Testis (tissue), 2 donors: ENCODE measurements at regions not wholly inside any gene's neighbourhood (a gene's known extent, or its start where the extent isn't known, plus 50 kb on each side); places are given as distances from the start of the nearest gene placed in this dataset.

Experiments used
- DNase-seq: peaks from one replicate; pipeline ENCODE4 v3.0.0-alpha.2; 2019
- H3K27ac ChIP-seq, 2 donors: fragments of 200-600 bp; sonication (generic); one replicate each; pipeline ENCODE4 v1.5.1; 2019
- H3K27me3 ChIP-seq: fragments of 200-600 bp; sonication (generic); one replicate; pipeline ENCODE4 v1.5.1; 2019
- H3K36me3 ChIP-seq: fragments of 200-600 bp; sonication (generic); one replicate; pipeline ENCODE4 v1.5.1; 2017; ENCODE audit warnings: low read depth; ENCODE audit errors: missing control alignments
- H3K4me1 ChIP-seq: fragments of 200-600 bp; sonication (generic); one replicate; pipeline ENCODE4 v1.5.1; 2019
- H3K4me3 ChIP-seq, 2 donors: fragments of 200-600 bp; sonication (generic); one replicate each; pipeline ENCODE4 v1.5.1; 2017 to 2019
- H3K9me3 ChIP-seq: fragments of 200-600 bp; sonication (generic); one replicate; pipeline ENCODE4 v1.5.1; 2017
- CTCF ChIP-seq, 3 experiments: fragments of 450-650 bp in 2 of 3; fragments of 200-600 bp in 1 of 3; sonication (generic) in 1 of 3; IDR thresholded peaks; one replicate each; pipeline ENCODE4 v1.5.1; 2016 to 2019; ENCODE audit warnings: antibody characterized with exemption in 3 of 3, mild to moderate bottlenecking in 2 of 3, moderate library complexity in 1 of 3
- POLR2A ChIP-seq: fragments of 450-650 bp; IDR thresholded peaks from one replicate; pipeline ENCODE4 v1.6.1; 2017; ENCODE audit warnings: antibody characterized with exemption, mild to moderate bottlenecking, moderate library complexity
- WGBS, 2 donors: methylation state at CpG; one replicate each; pipeline ENCODE4 v1.1.5; 2018; 5-methylcytosine and 5-hydroxymethylcytosine counted together
- intact Hi-C: fragments of 100-400 bp; cut with DNase I; formaldehyde crosslinking; loops from one replicate; pipeline ENCODE4 v1.15.1; 2023; ENCODE audit warnings: low total_unique reads

- intact Hi-C loops: no loop called here
Observed at GRCh38 chr10:128362514-128362913, 236.3 kb upstream of the MKI67 start.

GRCh38 chr10:128364631-128365030, 238.4 kb upstream of the MKI67 start:
- H3K27me3 ChIP-seq: no peaks in the 10 kb centered on the region
- no peaks in the 10 kb centered on the region for H3K36me3 ChIP-seq
- intact Hi-C loops: no loop called here
- no peak for TF ChIP-seq CTCF (IDR thresholded peaks at IDR 0.05)
- no peak for TF ChIP-seq POLR2A
- DNase-seq: no peak
- H3K4me3 ChIP-seq: no peak overlapping the region
- no peak overlapping the region for H3K27ac ChIP-seq
- no peaks in the 10 kb centered on the region for H3K4me1 ChIP-seq
- no peaks in the 10 kb centered on the region for H3K9me3 ChIP-seq
- WGBS, 2 donors: 42 to 45% methylated on average over 3 of the region's 3 CpGs

More at GRCh38 chr10:128362514-128362913, 236.3 kb upstream of the MKI67 start:
- H3K36me3 ChIP-seq: no peaks in the 10 kb centered on the region
- no peak for DNase-seq
- no peaks in the 10 kb centered on the region for H3K4me1 ChIP-seq
- no peak for TF ChIP-seq CTCF (IDR thresholded peaks at IDR 0.05)
- TF ChIP-seq POLR2A: no peak
- H3K27ac ChIP-seq: no peak overlapping the region
- no peaks in the 10 kb centered on the region for H3K27me3 ChIP-seq
- no peak overlapping the region for H3K4me3 ChIP-seq
- 62 to 67% methylated on average over 4 of the region's 4 CpGs for WGBS, 2 donors
- H3K9me3 ChIP-seq: no peaks in the 10 kb centered on the region

GRCh38 chr10:128365156-128365725, 239.0 kb upstream of the MKI67 start:
- H3K4me3 ChIP-seq: no peak overlapping the region
- no peak for TF ChIP-seq POLR2A
- no peak for TF ChIP-seq CTCF (IDR thresholded peaks at IDR 0.05)
- no peaks in the 10 kb centered on the region for H3K4me1 ChIP-seq
- WGBS, 2 donors: 46 to 61% methylated on average over 15 to 17 of the region's 17 CpGs
- H3K27me3 ChIP-seq: no peaks in the 10 kb centered on the region
- intact Hi-C loops: no loop called here
- H3K27ac ChIP-seq: no peak overlapping the region
- DNase-seq: no peak
- no peaks in the 10 kb centered on the region for H3K36me3 ChIP-seq
- no peaks in the 10 kb centered on the region for H3K9me3 ChIP-seq

- Histone ChIP-seq H3K9me3 (no peaks in the 10 kb centered on the region), H3K36me3 (no peaks in the 10 kb centered on the region), H3K4me1 (no peaks in the 10 kb centered on the region), H3K27me3 (no peaks in the 10 kb centered on the region), H3K27ac (no peak overlapping the region), H3K4me3 (no peak overlapping the region)
- DNase-seq: no peak
- intact Hi-C loops: no loop called here
- 79 to 88% methylated on average over 3 of the region's 3 CpGs for WGBS, 2 donors
- TF ChIP-seq CTCF (IDR thresholded peaks at IDR 0.05) (no peak), POLR2A (no peak)
Observed at GRCh38 chr10:128367807-128368206, 241.6 kb upstream of the MKI67 start.

- intact Hi-C loops: no loop called here
Observed at GRCh38 chr10:128369101-128369650, 243.0 kb upstream of the MKI67 start.

More at GRCh38 chr10:128369101-128369650, 243.0 kb upstream of the MKI67 start:
- no peaks in the 10 kb centered on the region for H3K9me3 ChIP-seq
- no peaks in the 10 kb centered on the region for H3K4me1 ChIP-seq
- no peak for DNase-seq
- H3K36me3 ChIP-seq: no peaks in the 10 kb centered on the region
- H3K27me3 ChIP-seq: no peaks in the 10 kb centered on the region
- 86 to 92% methylated on average over 12 of the region's 12 CpGs for WGBS, 2 donors
- no peak overlapping the region for H3K4me3 ChIP-seq
- no peak for TF ChIP-seq CTCF (IDR thresholded peaks at IDR 0.05)
- TF ChIP-seq POLR2A: no peak
- no peak overlapping the region for H3K27ac ChIP-seq
